ENCODE measurements at regions not wholly inside any gene's neighbourhood (a gene's known extent, or its start where the extent isn't known, plus 50 kb on each side); places are given as distances from the start of the nearest gene placed in this dataset.
"Not testable (repeated sequence)": the region's sequence is repeated elsewhere in the genome, so short reads cannot be mapped to it uniquely, and the experiment has no call there.

GRCh38 chr17:43304792-43305191 lies 71.0 kb upstream of the RNU2-1 start:
- not testable (repeated sequence) for H3K4me1 ChIP-seq (ENCODE audit: control insufficient read depth in 3 of 3, insufficient read depth in 2 of 3, low read depth in 1 of 3, low read length in 2 of 3); H3K9me3 ChIP-seq (ENCODE audit: control insufficient read depth in 2 of 2, insufficient read depth in 1 of 2, low read depth in 1 of 2, low read length in 1 of 2); H3K36me3 ChIP-seq (ENCODE audit: control insufficient read depth in 3 of 3, insufficient read depth in 2 of 3, low read depth in 1 of 3, low read length in 3 of 3); DNase-seq; H3K27me3 ChIP-seq (ENCODE audit: control insufficient read depth in 3 of 3, insufficient read depth in 3 of 3, low read length in 3 of 3); FAIRE-seq; H3K27ac ChIP-seq (ENCODE audit: low read depth in 1 of 3, low read length in 2 of 3); H3K4me3 ChIP-seq (ENCODE audit: low read depth in 1 of 3, low read length in 3 of 3)
- whole genome bisulfite sequencing, 3 donors = 92 to 100% (median 96%) methylated on average over 5 to 14 of the region's 23 CpGs

GRCh38 chr17:43303049-43303448 lies 69.3 kb upstream of the RNU2-1 start:
- not testable (repeated sequence) for H3K27ac ChIP-seq (ENCODE audit: low read depth in 1 of 3, low read length in 2 of 3); H3K9me3 ChIP-seq (ENCODE audit: control insufficient read depth in 2 of 2, insufficient read depth in 1 of 2, low read depth in 1 of 2, low read length in 1 of 2); H3K36me3 ChIP-seq (ENCODE audit: control insufficient read depth in 3 of 3, insufficient read depth in 2 of 3, low read depth in 1 of 3, low read length in 3 of 3); H3K27me3 ChIP-seq (ENCODE audit: control insufficient read depth in 3 of 3, insufficient read depth in 3 of 3, low read length in 3 of 3); DNase-seq; FAIRE-seq; H3K4me3 ChIP-seq (ENCODE audit: low read depth in 1 of 3, low read length in 3 of 3); H3K4me1 ChIP-seq (ENCODE audit: control insufficient read depth in 3 of 3, insufficient read depth in 2 of 3, low read depth in 1 of 3, low read length in 2 of 3)
- WGBS, 3 donors = no CpG with 5 or more reads among the region's 5 CpGs

GRCh38 chr17:43299300-43300076 lies 65.7 kb upstream of the RNU2-1 start:
- not testable (repeated sequence) for H3K4me3 ChIP-seq (ENCODE audit: low read depth in 1 of 3, low read length in 3 of 3); FAIRE-seq; H3K36me3 ChIP-seq (ENCODE audit: control insufficient read depth in 3 of 3, insufficient read depth in 2 of 3, low read depth in 1 of 3, low read length in 3 of 3)

GRCh38 chr17:43289670-43290069 lies 55.9 kb upstream of the RNU2-1 start:
- H3K27ac ChIP-seq (ENCODE audit: low read depth in 1 of 3, low read length in 2 of 3); H3K27me3 ChIP-seq (ENCODE audit: control insufficient read depth in 3 of 3, insufficient read depth in 3 of 3, low read length in 3 of 3); FAIRE-seq; H3K9me3 ChIP-seq (ENCODE audit: control insufficient read depth in 2 of 2, insufficient read depth in 1 of 2, low read depth in 1 of 2, low read length in 1 of 2); H3K36me3 ChIP-seq (ENCODE audit: control insufficient read depth in 3 of 3, insufficient read depth in 2 of 3, low read depth in 1 of 3, low read length in 3 of 3); H3K4me1 ChIP-seq (ENCODE audit: control insufficient read depth in 3 of 3, insufficient read depth in 2 of 3, low read depth in 1 of 3, low read length in 2 of 3); H3K4me3 ChIP-seq (ENCODE audit: low read depth in 1 of 3, low read length in 3 of 3); DNase-seq: not testable (repeated sequence)
- WGBS, 3 donors = no CpG with 5 or more reads among the region's 11 CpGs

More at GRCh38 chr17:43299300-43300076, 65.7 kb upstream of the RNU2-1 start:
- not testable (repeated sequence) for H3K27ac ChIP-seq (ENCODE audit: low read depth in 1 of 3, low read length in 2 of 3); H3K4me1 ChIP-seq (ENCODE audit: control insufficient read depth in 3 of 3, insufficient read depth in 2 of 3, low read depth in 1 of 3, low read length in 2 of 3); H3K9me3 ChIP-seq (ENCODE audit: control insufficient read depth in 2 of 2, insufficient read depth in 1 of 2, low read depth in 1 of 2, low read length in 1 of 2); H3K27me3 ChIP-seq (ENCODE audit: control insufficient read depth in 3 of 3, insufficient read depth in 3 of 3, low read length in 3 of 3); DNase-seq
- no CpG with 5 or more reads among the region's 37 CpGs for WGBS, 3 donors

GRCh38 chr17:43283606-43284005 lies 49.8 kb upstream of the RNU2-1 start:
- H3K4me1 ChIP-seq (ENCODE audit: control insufficient read depth in 3 of 3, insufficient read depth in 2 of 3, low read depth in 1 of 3, low read length in 2 of 3); H3K4me3 ChIP-seq (ENCODE audit: low read depth in 1 of 3, low read length in 3 of 3); FAIRE-seq; H3K27me3 ChIP-seq (ENCODE audit: control insufficient read depth in 3 of 3, insufficient read depth in 3 of 3, low read length in 3 of 3); H3K27ac ChIP-seq (ENCODE audit: low read depth in 1 of 3, low read length in 2 of 3); H3K36me3 ChIP-seq (ENCODE audit: control insufficient read depth in 3 of 3, insufficient read depth in 2 of 3, low read depth in 1 of 3, low read length in 3 of 3); H3K9me3 ChIP-seq (ENCODE audit: control insufficient read depth in 2 of 2, insufficient read depth in 1 of 2, low read depth in 1 of 2, low read length in 1 of 2); DNase-seq: not testable (repeated sequence)
- no CpG with 5 or more reads among the region's 15 CpGs for WGBS, 3 donors

All from small intestine (tissue), 7 donors.